ENCODE measurements at regions not wholly inside any gene's neighbourhood (a gene's known extent, or its start where the extent isn't known, plus 50 kb on each side); places are given as distances from the start of the nearest gene placed in this dataset.

DNA sequence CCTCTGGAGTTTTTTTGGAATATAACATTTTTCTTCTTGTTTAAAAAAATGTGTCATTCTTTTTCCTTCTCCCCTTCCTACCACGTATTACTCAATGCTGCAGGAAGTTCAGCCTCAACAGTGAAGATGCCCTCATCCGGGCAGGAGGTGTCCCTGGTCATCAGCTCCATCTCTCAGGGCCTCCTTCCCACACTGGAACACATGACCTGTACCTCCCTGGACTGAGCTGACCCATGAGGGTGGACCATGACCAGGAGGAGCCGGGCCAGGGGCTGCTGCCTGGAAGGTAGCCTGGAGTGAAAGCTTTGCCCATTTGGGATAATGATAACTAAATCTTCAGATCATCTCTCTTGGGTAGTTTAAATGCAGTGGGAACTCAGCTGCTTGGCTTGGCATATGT is 316.5 kb upstream of the ZMIZ1 start:
- Mint-ChIP-seq H3K36me3 (ENCODE audit: low read depth) (no peaks in the 10 kb centered on the region), H3K4me3 (no peak overlapping the region), H3K9me3 (peaks cover 7% of the 10 kb centered on the region), H3K27ac (no peak overlapping the region), H3K4me1 (peaks cover 22% of the 10 kb centered on the region), H3K27me3 (peaks cover 22% of the 10 kb centered on the region)
- DNase-seq (no peak), ATAC-seq (no peak)

DNA sequence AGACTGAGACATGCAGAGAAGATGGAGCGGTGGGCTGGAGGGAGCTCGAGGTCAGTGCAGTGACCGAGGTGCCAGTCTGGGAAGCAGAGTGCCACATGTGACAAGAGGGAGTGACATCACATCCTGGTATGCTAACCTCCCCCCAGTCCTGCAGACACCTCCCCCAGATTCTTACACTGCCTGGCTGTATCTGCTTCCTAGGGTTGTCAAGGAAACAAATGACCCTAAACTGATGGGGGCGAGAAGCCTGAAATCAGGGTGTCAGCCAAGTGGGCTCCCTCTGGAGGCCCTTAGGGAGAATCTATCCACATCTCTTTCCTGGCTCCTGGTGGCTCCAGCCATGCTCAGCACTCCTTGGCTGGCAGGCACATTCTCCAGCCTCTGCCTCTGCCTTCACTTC is 316.1 kb upstream of the ZMIZ1 start:
- Mint-ChIP-seq H3K36me3 (ENCODE audit: low read depth) (no peaks in the 10 kb centered on the region), H3K27ac (no peak overlapping the region), H3K9me3 (peaks cover 7% of the 10 kb centered on the region), H3K4me1 (peaks cover 23% of the 10 kb centered on the region), H3K4me3 (no peak overlapping the region), H3K27me3 (peaks cover 22% of the 10 kb centered on the region)
- DNase-seq (no peak), ATAC-seq (no peak)

- no peak for DNase-seq
- peaks cover 22% of the 10 kb centered on the region for H3K27me3 Mint-ChIP-seq
- no peak for ATAC-seq
- no peaks in the 10 kb centered on the region for H3K9me3 Mint-ChIP-seq
- H3K4me1 Mint-ChIP-seq, result peaks cover 16% of the 10 kb centered on the region
- H3K36me3 Mint-ChIP-seq (ENCODE audit: low read depth), result no peaks in the 10 kb centered on the region
- no peak overlapping the region for H3K27ac Mint-ChIP-seq
- no peak overlapping the region for H3K4me3 Mint-ChIP-seq
Measured at GRCh38 chr10:78754269-78755062, 314.3 kb upstream of the ZMIZ1 start.

- ATAC-seq (no peak), DNase-seq (no peak)
- no peaks in the 10 kb centered on the region for H3K36me3 Mint-ChIP-seq (ENCODE audit: low read depth)
- no peaks in the 10 kb centered on the region for H3K9me3 Mint-ChIP-seq
- peaks cover 12% of the 10 kb centered on the region for H3K4me1 Mint-ChIP-seq
- H3K4me3 Mint-ChIP-seq, result no peak overlapping the region
- H3K27me3 Mint-ChIP-seq, result peaks cover 22% of the 10 kb centered on the region
- no peak overlapping the region for H3K27ac Mint-ChIP-seq
Measured at GRCh38 chr10:78755063-78755701, 313.6 kb upstream of the ZMIZ1 start.

GRCh38 chr10:78755877-78756455 is 312.8 kb upstream of the ZMIZ1 start:
- no peak overlapping the region for H3K27ac Mint-ChIP-seq
- DNase-seq (no peak), ATAC-seq (no peak)
- peaks cover 12% of the 10 kb centered on the region for H3K4me1 Mint-ChIP-seq
- H3K4me3 Mint-ChIP-seq, result no peak overlapping the region
- H3K27me3 Mint-ChIP-seq, result peaks cover 22% of the 10 kb centered on the region
- no peaks in the 10 kb centered on the region for H3K9me3 Mint-ChIP-seq
- no peaks in the 10 kb centered on the region for H3K36me3 Mint-ChIP-seq (ENCODE audit: low read depth)

DNA sequence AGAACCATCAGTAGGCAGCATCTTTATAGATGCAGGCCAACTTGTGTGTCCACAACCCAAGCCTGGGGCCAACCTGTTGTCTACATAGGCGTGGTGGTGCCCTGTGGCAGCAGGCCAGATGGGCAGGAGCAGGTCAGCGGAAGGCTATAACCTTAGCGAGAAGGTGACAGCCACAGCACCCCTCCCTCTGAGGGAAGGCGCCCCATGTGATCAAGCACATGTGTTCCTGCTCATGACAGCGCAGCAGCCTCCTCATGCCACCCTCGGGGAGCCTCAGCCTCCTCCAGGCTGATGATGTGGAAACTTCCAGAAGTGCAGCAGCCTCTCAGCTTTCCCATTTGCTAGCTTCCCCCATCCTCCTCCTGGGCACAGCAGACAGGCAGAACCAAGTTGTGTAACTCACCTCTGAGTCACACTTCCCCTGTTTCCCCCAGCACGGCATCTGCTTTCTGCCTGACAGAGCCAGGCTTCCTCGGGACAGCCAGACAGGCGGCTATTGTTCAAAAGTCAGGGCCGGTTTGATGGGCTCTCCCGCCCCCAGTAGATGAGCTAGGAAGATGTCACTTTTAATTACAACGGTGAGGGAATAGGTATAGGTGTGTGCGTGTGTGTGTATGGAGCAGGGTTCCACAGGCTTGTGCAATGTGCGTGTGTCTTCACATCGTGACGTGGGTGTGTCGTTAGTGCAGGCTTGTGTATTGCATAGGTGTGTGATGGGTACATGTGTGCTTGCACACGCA is 312.0 kb upstream of the ZMIZ1 start:
- H3K27me3 Mint-ChIP-seq, result peaks cover 22% of the 10 kb centered on the region
- ATAC-seq (peak; percentile 79), DNase-seq (peak; percentile 41)
- H3K36me3 Mint-ChIP-seq (ENCODE audit: low read depth), result no peaks in the 10 kb centered on the region
- peaks cover 12% of the 10 kb centered on the region for H3K4me1 Mint-ChIP-seq
- no peak overlapping the region for H3K4me3 Mint-ChIP-seq
- peak overlapping the region; percentile 54 for H3K27ac Mint-ChIP-seq
- H3K9me3 Mint-ChIP-seq, result no peaks in the 10 kb centered on the region

- ATAC-seq (no peak), DNase-seq (no peak)
- no peak overlapping the region for H3K4me3 Mint-ChIP-seq
- H3K27ac Mint-ChIP-seq, result peak overlapping the region; percentile 54
- H3K36me3 Mint-ChIP-seq (ENCODE audit: low read depth), result no peaks in the 10 kb centered on the region
- H3K4me1 Mint-ChIP-seq, result peaks cover 12% of the 10 kb centered on the region
- no peaks in the 10 kb centered on the region for H3K9me3 Mint-ChIP-seq
- peaks cover 20% of the 10 kb centered on the region for H3K27me3 Mint-ChIP-seq
Measured at GRCh38 chr10:78757344-78757925, 311.3 kb upstream of the ZMIZ1 start.

DNA sequence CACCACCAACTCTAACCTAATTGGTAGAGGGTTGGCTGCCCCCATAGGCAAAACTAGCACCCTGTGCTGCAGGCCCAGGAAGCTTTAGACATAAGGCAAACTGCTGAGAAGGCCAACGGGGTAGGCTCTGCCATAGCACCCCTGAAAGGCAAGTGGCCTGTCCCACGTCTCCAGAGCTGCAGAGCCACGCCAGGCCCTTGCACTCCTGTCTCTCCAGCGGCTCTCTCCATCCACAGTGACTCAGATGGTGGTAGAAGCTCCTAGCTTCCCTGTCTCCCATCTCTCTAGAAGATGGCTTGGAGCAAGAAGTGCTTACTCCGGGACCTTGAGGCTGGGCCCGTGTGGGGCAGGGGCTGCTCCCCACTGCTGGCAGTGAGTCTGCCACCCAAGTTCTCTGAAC is 310.6 kb upstream of the ZMIZ1 start:
- Mint-ChIP-seq H3K36me3 (ENCODE audit: low read depth) (no peaks in the 10 kb centered on the region), H3K4me3 (no peak overlapping the region), H3K27me3 (peaks cover 17% of the 10 kb centered on the region), H3K4me1 (peaks cover 13% of the 10 kb centered on the region), H3K27ac (no peak overlapping the region), H3K9me3 (no peaks in the 10 kb centered on the region)
- no peak for ATAC-seq
- no peak for DNase-seq

DNA sequence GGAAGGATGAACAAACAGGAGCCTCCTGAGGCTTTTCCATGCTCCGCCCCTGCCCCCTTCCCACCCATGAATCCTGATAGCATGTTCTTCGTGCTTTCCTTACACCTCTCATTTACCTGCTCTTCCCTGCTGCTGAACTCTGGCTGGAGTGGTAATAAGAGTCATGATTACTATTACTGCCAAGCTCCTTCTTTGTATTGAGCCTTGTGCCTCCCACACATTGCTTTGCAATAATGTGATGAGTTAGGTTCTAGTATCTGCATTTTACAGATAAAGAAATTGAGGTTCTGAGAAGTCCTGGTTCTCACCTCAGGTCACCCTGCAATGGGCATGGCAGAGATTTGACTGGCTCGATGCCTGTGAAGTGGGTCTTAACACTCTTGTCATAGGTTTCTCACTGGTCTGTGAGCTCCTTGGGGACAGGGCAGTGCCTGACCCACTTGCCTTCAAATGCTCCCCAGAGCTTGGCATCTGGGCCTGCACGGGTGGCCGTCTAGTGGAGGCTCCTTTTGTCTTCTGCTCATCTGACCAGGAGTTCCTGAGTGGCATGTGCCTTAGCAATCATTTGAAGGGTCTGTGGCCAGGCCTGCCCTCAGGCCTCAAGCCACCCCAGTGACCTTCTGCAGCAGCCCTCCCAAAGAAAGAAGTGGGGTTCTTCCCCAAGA is 309.2 kb upstream of the ZMIZ1 start:
- Mint-ChIP-seq H3K27ac (no peak overlapping the region), H3K36me3 (ENCODE audit: low read depth) (no peaks in the 10 kb centered on the region), H3K4me1 (peaks cover 27% of the 10 kb centered on the region)

DNA sequence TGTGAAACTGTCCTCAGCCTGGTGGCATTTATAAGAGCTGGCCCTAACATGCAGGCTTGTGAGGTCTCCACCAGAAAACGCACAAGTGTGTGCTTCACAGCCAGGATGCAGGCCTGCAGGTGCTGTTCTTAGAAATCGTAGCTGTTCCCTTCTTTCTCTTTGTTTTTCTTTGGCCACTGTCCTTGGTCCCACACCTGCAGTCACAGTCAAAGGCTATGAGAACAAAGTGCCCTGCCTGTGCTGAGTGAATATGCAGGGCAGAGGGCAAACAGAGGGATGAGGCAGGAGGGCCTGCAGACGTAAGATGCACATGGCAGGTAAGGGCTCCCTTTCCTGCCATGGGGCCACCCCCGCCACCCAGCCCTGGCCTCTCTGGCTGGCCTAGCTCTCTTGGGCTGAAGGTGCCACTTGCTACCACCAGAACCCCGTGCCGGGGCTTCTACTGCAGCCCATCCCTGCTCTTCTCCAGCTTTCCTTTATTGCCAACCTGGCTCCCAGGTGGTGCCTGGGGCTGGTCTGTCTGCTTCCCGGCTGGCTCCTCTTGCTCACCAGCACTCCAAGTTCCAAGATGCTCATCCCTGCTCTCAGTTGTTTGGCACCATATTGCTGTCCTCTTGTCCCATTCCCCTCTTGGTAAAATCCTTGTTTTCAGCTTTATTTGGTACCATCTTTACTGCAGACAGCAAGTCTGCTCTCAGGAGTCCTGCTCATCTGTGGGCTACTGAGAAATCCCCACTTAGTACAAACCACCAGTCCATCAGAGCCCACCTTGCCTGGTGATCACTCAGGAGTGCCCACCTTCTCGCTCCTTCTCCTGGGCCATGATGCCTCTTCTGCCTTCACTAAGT is 308.1 kb upstream of the ZMIZ1 start:
- H3K27ac Mint-ChIP-seq, result peak overlapping the region; percentile 12
- DNase-seq (no peak), ATAC-seq (no peak)
- H3K36me3 Mint-ChIP-seq (ENCODE audit: low read depth), result no peaks in the 10 kb centered on the region
- peaks cover 37% of the 10 kb centered on the region for H3K4me1 Mint-ChIP-seq
- H3K9me3 Mint-ChIP-seq, result no peaks in the 10 kb centered on the region
- peaks cover 2% of the 10 kb centered on the region for H3K27me3 Mint-ChIP-seq
- no peak overlapping the region for H3K4me3 Mint-ChIP-seq

More for the DNA sequence above, 309.2 kb upstream of the ZMIZ1 start:
- Mint-ChIP-seq H3K9me3 (no peaks in the 10 kb centered on the region), H3K27me3 (peaks cover 4% of the 10 kb centered on the region), H3K4me3 (no peak overlapping the region)
- DNase-seq (no peak), ATAC-seq (no peak)

GRCh38 chr10:78761311-78761781 is 307.4 kb upstream of the ZMIZ1 start:
- DNase-seq (no peak), ATAC-seq (no peak)
- no peak overlapping the region for H3K4me3 Mint-ChIP-seq
- no peak overlapping the region for H3K27ac Mint-ChIP-seq
- H3K9me3 Mint-ChIP-seq, result no peaks in the 10 kb centered on the region
- H3K27me3 Mint-ChIP-seq, result peaks cover 2% of the 10 kb centered on the region
- H3K4me1 Mint-ChIP-seq, result peaks cover 35% of the 10 kb centered on the region
- no peaks in the 10 kb centered on the region for H3K36me3 Mint-ChIP-seq (ENCODE audit: low read depth)

GRCh38 chr10:78762086-78762630 is 306.6 kb upstream of the ZMIZ1 start:
- no peak overlapping the region for H3K4me3 Mint-ChIP-seq
- H3K9me3 Mint-ChIP-seq, result no peaks in the 10 kb centered on the region
- H3K36me3 Mint-ChIP-seq (ENCODE audit: low read depth), result no peaks in the 10 kb centered on the region
- H3K27me3 Mint-ChIP-seq, result no peaks in the 10 kb centered on the region
- no peak for ATAC-seq
- H3K27ac Mint-ChIP-seq, result no peak overlapping the region
- no peak for DNase-seq
- peaks cover 27% of the 10 kb centered on the region for H3K4me1 Mint-ChIP-seq

DNA sequence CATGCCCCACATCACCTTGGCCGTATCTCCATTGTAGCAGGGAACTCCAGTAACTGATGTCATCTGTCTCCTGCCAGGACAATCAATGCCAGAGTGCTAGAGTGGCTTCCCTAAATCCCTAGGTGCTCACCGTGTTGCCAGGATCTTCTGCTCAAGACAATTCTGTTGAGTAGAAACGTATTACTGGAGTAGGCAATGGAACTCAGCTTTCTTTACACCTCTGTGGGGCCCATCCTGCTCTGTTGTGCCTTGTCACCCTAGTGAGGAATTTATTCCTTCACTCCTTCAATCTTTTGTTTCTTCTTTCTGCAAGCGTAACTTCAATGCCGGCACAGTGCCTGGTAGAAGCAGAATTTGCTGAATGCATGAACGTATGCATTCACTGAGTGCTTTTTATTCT is 305.5 kb upstream of the ZMIZ1 start:
- ATAC-seq, result no peak

More for the DNA sequence above, 305.5 kb upstream of the ZMIZ1 start:
- no peaks in the 10 kb centered on the region for H3K27me3 Mint-ChIP-seq
- H3K36me3 Mint-ChIP-seq (ENCODE audit: low read depth), result no peaks in the 10 kb centered on the region
- peak overlapping the region; percentile 88 for H3K27ac Mint-ChIP-seq
- H3K4me1 Mint-ChIP-seq, result peaks cover 25% of the 10 kb centered on the region
- H3K4me3 Mint-ChIP-seq, result no peak overlapping the region
- no peaks in the 10 kb centered on the region for H3K9me3 Mint-ChIP-seq
- no peak for DNase-seq

Data from activated naive CD8-positive, alpha-beta T cell treated with anti-CD3 and anti-CD28 coated beads, Interleukin-2, amount 50 U/mL, for 24 hours (primary cell).